ENCODE measurements at regions not wholly inside any gene's neighbourhood (a gene's known extent, or its start where the extent isn't known, plus 50 kb on each side); places are given as distances from the start of the nearest gene placed in this dataset.

DNA sequence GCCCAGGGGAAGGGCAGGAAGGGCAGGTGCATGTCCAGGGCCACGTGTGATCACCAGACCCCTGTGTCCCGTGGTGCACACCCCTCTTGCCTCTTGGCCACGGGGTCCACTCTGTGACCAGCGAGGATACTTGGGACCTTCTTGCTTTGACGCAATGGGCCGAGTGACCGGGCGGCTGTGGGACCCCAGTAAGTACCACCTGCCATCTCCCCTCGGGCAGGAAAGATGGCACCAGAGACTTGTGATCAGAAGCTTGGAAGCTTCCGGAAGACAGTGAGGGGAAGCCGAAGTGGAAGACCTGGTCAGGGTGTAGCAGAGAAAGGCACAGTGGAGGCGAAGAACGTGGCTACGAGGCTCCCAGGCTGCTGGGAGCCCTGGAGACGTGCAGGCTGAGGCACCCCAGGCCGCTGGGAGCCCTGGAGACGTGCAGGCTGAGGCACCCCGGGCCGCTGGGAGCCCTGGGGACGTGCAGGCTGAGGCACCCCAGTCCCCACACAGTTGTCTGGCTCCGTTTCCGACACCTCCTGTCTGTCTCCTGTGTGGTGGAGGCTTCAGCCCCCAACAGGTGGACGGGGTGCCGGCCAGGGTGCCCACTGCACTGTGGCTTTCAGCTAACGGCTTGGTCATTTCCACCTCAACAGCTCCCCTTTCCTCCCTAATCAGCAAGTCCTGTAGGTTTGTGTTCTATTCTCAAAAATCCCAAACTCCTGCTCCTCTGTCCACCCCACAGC is 663.5 kb downstream of the BRD1 start:
- Histone ChIP-seq H3K9me3 (no peaks in the 10 kb centered on the region), H3K4me1 (ENCODE audit: insufficient read depth) (no peaks in the 10 kb centered on the region), H3K27ac (no peak overlapping the region), H3K36me3 (no peaks in the 10 kb centered on the region), H3K27me3 (no peaks in the 10 kb centered on the region), H3K4me3 (no peak overlapping the region)
- TF ChIP-seq, protein P1, sequence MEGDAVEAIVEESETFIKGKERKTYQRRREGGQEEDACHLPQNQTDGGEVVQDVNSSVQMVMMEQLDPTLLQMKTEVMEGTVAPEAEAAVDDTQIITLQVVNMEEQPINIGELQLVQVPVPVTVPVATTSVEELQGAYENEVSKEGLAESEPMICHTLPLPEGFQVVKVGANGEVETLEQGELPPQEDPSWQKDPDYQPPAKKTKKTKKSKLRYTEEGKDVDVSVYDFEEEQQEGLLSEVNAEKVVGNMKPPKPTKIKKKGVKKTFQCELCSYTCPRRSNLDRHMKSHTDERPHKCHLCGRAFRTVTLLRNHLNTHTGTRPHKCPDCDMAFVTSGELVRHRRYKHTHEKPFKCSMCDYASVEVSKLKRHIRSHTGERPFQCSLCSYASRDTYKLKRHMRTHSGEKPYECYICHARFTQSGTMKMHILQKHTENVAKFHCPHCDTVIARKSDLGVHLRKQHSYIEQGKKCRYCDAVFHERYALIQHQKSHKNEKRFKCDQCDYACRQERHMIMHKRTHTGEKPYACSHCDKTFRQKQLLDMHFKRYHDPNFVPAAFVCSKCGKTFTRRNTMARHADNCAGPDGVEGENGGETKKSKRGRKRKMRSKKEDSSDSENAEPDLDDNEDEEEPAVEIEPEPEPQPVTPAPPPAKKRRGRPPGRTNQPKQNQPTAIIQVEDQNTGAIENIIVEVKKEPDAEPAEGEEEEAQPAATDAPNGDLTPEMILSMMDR (IDR thresholded peaks at IDR 0.05) = no peak
- TF ChIP-seq EP300 (IDR thresholded peaks at IDR 0.05) = no peak
- no peak for TF ChIP-seq POLR2A (IDR thresholded peaks at IDR 0.05)
- no peak for DNase-seq
- 66 to 78% (median 71%) methylated on average over 25 of the region's 25 CpGs for WGBS, 3 donors
- intact Hi-C loops (cut with DNase I) = no loop called here

DNA sequence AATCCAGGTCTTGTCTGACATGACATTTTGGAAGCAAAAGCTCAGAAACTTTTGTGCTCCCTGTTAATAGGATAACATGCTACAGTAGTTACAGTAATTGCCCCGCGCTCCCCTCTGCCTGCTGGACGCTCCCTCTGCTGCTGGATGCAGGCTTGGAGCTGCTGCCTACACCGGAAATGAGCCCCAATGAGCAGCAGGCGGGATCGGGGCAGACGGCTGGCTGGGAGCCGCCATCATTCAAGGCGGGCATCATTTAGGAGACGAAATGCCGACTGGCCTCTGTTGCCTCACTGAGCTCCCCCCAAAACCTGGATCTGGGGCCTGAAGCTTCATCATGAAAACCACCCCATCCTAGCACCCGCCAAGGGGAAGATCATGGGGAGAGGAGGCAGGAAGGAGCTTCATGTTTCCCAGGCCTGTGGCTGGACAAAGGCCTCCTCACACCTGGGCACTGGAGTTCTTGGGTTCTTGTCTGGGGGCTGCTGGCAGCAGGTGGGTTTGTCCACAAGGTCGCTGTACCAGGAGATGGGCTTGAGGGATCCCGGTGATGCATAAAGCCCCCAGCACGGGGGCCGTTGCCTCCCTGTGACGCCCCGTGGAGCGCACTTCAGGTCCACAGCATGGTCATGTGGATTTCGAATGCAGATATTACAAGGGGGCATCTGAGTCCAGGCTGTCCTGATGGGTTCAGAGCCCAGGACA is 664.3 kb downstream of the BRD1 start:
- 68 to 80% (median 73%) methylated on average over 20 of the region's 20 CpGs for WGBS, 3 donors
- Histone ChIP-seq H3K36me3 (no peaks in the 10 kb centered on the region), H3K9me3 (no peaks in the 10 kb centered on the region), H3K4me3 (no peak overlapping the region), H3K4me1 (ENCODE audit: insufficient read depth) (no peaks in the 10 kb centered on the region), H3K27me3 (no peaks in the 10 kb centered on the region), H3K27ac (no peak overlapping the region)
- TF ChIP-seq, protein P1 (IDR thresholded peaks at IDR 0.05) = no peak
- no peak for TF ChIP-seq EP300 (IDR thresholded peaks at IDR 0.05)
- no peak for TF ChIP-seq POLR2A (IDR thresholded peaks at IDR 0.05)
- no peak for DNase-seq
- intact Hi-C loops (cut with DNase I) = no loop called here

DNA sequence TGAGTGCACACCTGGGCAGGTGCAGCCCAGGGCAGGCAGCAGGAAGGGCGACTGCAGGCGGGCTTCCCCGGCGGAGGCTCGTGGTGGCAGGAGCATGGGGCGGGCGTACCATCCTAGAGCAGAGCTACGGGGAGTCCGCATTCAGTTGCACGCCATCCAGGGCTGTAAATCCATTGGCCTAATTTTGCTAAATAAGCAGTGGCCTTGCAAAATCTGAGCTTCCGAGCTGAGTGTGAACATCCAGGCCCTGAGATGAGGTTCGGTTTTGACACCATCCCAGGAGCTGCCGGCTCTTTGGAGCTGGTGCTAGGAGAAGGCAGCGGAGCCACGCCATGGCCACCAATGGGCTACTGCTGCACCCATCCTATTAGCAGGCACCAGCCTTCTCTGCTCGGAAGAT is 664.8 kb downstream of the BRD1 start:
- WGBS, 3 donors = 78 to 83% (median 81%) methylated on average over 16 of the region's 16 CpGs

DNA sequence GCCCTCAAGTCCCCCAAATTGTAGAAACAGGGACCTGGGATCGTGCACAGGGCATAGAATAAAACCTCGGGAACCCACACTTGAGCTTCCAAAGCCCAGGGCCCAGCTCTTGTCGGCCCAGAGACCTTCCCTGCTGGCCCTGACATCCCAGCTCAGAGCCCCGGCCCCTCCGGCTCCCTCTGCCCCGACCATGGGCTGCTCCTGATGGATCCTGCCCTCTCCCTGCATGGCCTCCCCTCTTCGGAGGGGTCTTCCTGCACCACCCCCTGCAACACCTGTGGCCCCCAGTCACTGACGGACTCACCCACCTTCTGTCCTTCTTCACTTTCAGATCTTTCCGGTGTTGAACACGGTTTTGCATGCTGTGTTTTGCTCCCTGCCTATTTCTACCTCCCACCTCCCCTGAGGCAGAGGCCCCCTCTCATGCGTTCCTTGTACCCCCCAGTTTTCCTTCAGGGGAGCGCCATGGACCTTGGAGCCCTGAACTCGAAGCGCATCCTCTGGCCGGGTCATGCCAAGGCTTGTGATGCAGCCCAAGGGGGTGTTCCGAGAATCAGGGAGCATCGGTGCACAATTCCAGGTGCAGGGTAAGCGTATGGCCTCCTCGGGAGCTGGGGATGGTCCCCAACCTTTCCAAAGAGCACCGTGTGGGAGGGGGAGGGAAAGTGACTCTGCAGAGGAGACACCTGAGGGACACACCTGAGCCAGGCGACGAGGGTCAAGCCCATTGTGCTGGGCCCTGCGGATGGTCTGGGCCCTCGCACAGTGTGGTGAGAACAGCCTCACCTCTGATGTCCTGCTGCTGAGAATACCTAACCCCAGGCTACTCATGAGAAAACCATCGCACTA is 666.4 kb downstream of the BRD1 start:
- Histone ChIP-seq H3K27me3 (no peaks in the 10 kb centered on the region), H3K4me3 (no peak overlapping the region), H3K36me3 (no peaks in the 10 kb centered on the region), H3K27ac (no peak overlapping the region), H3K4me1 (ENCODE audit: insufficient read depth) (no peaks in the 10 kb centered on the region), H3K9me3 (no peaks in the 10 kb centered on the region)
- no peak for DNase-seq
- no peak for TF ChIP-seq POLR2A (IDR thresholded peaks at IDR 0.05)
- no peak for TF ChIP-seq EP300 (IDR thresholded peaks at IDR 0.05)
- TF ChIP-seq, protein P1 (IDR thresholded peaks at IDR 0.05) = no peak
- 83 to 90% (median 90%) methylated on average over 25 of the region's 25 CpGs for WGBS, 3 donors
- intact Hi-C loops (cut with DNase I) = no loop called here

More for the DNA sequence above, 664.8 kb downstream of the BRD1 start:
- Histone ChIP-seq H3K4me1 (ENCODE audit: insufficient read depth) (no peaks in the 10 kb centered on the region), H3K27me3 (no peaks in the 10 kb centered on the region), H3K36me3 (no peaks in the 10 kb centered on the region), H3K9me3 (no peaks in the 10 kb centered on the region), H3K4me3 (no peak overlapping the region), H3K27ac (no peak overlapping the region)
- no peak for TF ChIP-seq POLR2A (IDR thresholded peaks at IDR 0.05)
- TF ChIP-seq, protein P1 (IDR thresholded peaks at IDR 0.05) = no peak
- no peak for TF ChIP-seq EP300 (IDR thresholded peaks at IDR 0.05)
- DNase-seq = no peak
- intact Hi-C loops (cut with DNase I) = no loop called here
